ENCODE measurements at regions not wholly inside any gene's neighbourhood (a gene's known extent, or its start where the extent isn't known, plus 50 kb on each side); places are given as distances from the start of the nearest gene placed in this dataset.

DNA sequence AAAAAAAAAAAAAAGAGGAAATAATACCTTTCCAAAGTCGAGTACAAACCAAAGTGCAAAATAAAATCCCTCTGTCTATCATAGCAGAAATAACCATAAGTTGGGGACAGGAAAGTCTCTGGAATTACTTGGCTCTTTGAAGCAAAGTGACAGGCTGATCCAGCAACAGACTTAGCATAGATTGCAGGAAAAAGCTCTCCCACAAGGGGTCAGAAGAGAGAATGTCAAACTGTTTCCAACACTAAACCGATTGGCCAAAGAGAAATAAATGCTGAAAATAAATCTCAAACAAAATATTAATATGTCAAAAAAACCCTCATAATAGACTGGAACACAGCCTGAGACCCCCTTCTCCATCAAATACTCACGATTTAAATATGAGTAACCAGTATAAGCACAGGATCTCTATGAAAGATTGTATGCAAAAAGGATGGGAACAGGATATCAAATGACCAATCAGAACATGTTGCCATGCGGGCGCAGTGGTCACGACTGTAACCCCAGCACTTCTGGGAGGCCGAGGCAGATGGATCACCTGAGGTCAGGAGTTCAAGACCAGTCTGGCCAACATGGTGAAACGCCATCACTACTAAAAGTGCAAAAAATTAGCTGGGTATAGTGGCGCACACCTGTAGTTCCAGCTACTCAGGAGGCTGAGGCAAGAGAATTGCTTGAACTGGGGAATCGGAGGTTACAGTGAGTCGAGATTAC, 1000.7 kb upstream of the LRRN3 start:
- H3K27ac ChIP-seq (ENCODE audit: low read depth, low read length) = no peak overlapping the region
- no peak for DNase-seq (ENCODE audit: insufficient read length, low spot score, missing footprints)
- TF ChIP-seq CTCF (IDR thresholded peaks at IDR 0.05; ENCODE audit: extremely low read depth, low read depth, low read length) = no peak

DNA sequence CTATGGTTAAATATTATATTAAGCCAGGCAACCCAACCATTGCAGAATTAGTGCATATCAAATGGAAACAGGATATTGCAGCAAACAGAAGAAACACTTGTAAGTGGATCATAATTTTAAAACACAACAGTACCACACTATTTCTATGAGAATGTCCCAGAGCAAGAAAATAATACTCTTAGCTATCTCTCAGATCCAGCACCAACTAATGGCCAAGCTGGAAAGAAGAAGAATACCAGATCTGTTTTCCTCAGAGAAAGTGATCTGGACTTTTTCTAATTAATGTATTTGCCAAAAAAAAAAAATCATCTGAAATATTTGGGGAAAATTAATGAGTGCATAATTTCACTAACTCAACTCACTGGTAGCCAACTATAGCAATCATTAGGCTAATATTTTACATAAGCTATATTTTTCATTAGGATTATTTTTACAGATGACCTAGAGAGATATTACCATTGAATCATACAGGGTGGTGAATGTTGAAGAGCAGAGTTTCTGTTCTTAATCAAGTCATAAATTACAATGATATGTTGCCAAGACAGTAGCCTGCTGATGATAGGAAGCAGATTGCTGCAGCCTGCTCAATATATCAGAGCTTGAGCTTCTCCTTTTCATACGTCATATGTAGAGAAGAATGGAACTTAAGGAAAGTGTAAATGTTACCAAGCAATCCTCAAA, 995.4 kb upstream of the LRRN3 start:
- H3K27me3 ChIP-seq (ENCODE audit: insufficient read depth, low read length) = no peaks in the 10 kb centered on the region
- no peaks in the 10 kb centered on the region for H3K36me3 ChIP-seq (ENCODE audit: insufficient read depth, low read length)
- no peak for DNase-seq (ENCODE audit: insufficient read length, low spot score, missing footprints)
- TF ChIP-seq CTCF (IDR thresholded peaks at IDR 0.05; ENCODE audit: extremely low read depth, low read depth, low read length) = no peak
- no peaks in the 10 kb centered on the region for H3K79me2 ChIP-seq (ENCODE audit: insufficient read depth, low read length)
- no peaks in the 10 kb centered on the region for H4K20me1 ChIP-seq (ENCODE audit: insufficient read depth, low read length)
- H3K4me1 ChIP-seq (ENCODE audit: insufficient read depth, low read length) = no peaks in the 10 kb centered on the region
- no peak overlapping the region for H2AFZ ChIP-seq (ENCODE audit: low read length)
- peaks cover 2% of the 10 kb centered on the region for H3K9me3 ChIP-seq (ENCODE audit: low read depth, low read length)
- no peak overlapping the region for H3K4me2 ChIP-seq (ENCODE audit: insufficient read depth, low read length)
- H3K27ac ChIP-seq (ENCODE audit: low read depth, low read length) = no peak overlapping the region
- H3K4me3 ChIP-seq (ENCODE audit: insufficient read depth, low read length) = no peak overlapping the region

More for the DNA sequence above, 1000.7 kb upstream of the LRRN3 start:
- Histone ChIP-seq H3K4me2 (ENCODE audit: insufficient read depth, low read length) (no peak overlapping the region), H3K4me1 (ENCODE audit: insufficient read depth, low read length) (no peaks in the 10 kb centered on the region), H3K27me3 (ENCODE audit: insufficient read depth, low read length) (no peaks in the 10 kb centered on the region), H3K4me3 (ENCODE audit: insufficient read depth, low read length) (no peak overlapping the region), H3K36me3 (ENCODE audit: insufficient read depth, low read length) (no peaks in the 10 kb centered on the region), H3K9me3 (ENCODE audit: low read depth, low read length) (no peaks in the 10 kb centered on the region), H2AFZ (ENCODE audit: low read length) (no peak overlapping the region), H4K20me1 (ENCODE audit: insufficient read depth, low read length) (no peaks in the 10 kb centered on the region), H3K79me2 (ENCODE audit: insufficient read depth, low read length) (no peaks in the 10 kb centered on the region)

GRCh38 chr7:110104243-110104642, 986.7 kb upstream of the LRRN3 start:
- no peak for DNase-seq (ENCODE audit: insufficient read length, low spot score, missing footprints)
- Histone ChIP-seq H3K27ac (ENCODE audit: low read depth, low read length) (no peak overlapping the region), H3K9me3 (ENCODE audit: low read depth, low read length) (no peaks in the 10 kb centered on the region), H4K20me1 (ENCODE audit: insufficient read depth, low read length) (no peaks in the 10 kb centered on the region), H3K4me2 (ENCODE audit: insufficient read depth, low read length) (no peak overlapping the region), H3K79me2 (ENCODE audit: insufficient read depth, low read length) (no peaks in the 10 kb centered on the region), H3K36me3 (ENCODE audit: insufficient read depth, low read length) (no peaks in the 10 kb centered on the region), H2AFZ (ENCODE audit: low read length) (no peak overlapping the region), H3K4me3 (ENCODE audit: insufficient read depth, low read length) (no peak overlapping the region), H3K27me3 (ENCODE audit: insufficient read depth, low read length) (no peaks in the 10 kb centered on the region), H3K4me1 (ENCODE audit: insufficient read depth, low read length) (no peaks in the 10 kb centered on the region)
- no peak for TF ChIP-seq CTCF (IDR thresholded peaks at IDR 0.05; ENCODE audit: extremely low read depth, low read depth, low read length)

- DNase-seq (ENCODE audit: insufficient read length, low spot score, missing footprints) = no peak
- H3K36me3 ChIP-seq (ENCODE audit: insufficient read depth, low read length) = no peaks in the 10 kb centered on the region
- H3K4me3 ChIP-seq (ENCODE audit: insufficient read depth, low read length) = no peak overlapping the region
- H3K9me3 ChIP-seq (ENCODE audit: low read depth, low read length) = no peaks in the 10 kb centered on the region
- TF ChIP-seq CTCF (IDR thresholded peaks at IDR 0.05; ENCODE audit: extremely low read depth, low read depth, low read length) = no peak
- H3K27ac ChIP-seq (ENCODE audit: low read depth, low read length) = no peak overlapping the region
- no peaks in the 10 kb centered on the region for H3K79me2 ChIP-seq (ENCODE audit: insufficient read depth, low read length)
- H3K4me2 ChIP-seq (ENCODE audit: insufficient read depth, low read length) = no peak overlapping the region
- H2AFZ ChIP-seq (ENCODE audit: low read length) = no peak overlapping the region
- no peaks in the 10 kb centered on the region for H3K4me1 ChIP-seq (ENCODE audit: insufficient read depth, low read length)
- H4K20me1 ChIP-seq (ENCODE audit: insufficient read depth, low read length) = no peaks in the 10 kb centered on the region
- no peaks in the 10 kb centered on the region for H3K27me3 ChIP-seq (ENCODE audit: insufficient read depth, low read length)
Observed at GRCh38 chr7:110105307-110105706, 985.6 kb upstream of the LRRN3 start.
